Gastroesophageal sphincter (tissue), 3 donors: ENCODE measurements at regions not wholly inside any gene's neighbourhood (a gene's known extent, or its start where the extent isn't known, plus 50 kb on each side); places are given as distances from the start of the nearest gene placed in this dataset.
A peak's percentile ranks its signal among the peaks of the same experiment; 100 is the strongest.

Experiments used
- POLR2A ChIP-seq, 2 donors: fragments of 450-650 bp; IDR thresholded peaks; one replicate each; pipeline ENCODE4 v1.6.1; 2017; ENCODE audit warnings: antibody characterized with exemption in 2 of 2, mild to moderate bottlenecking in 2 of 2, moderate library complexity in 1 of 2
- POLR2AphosphoS5 ChIP-seq: sonication (generic); formaldehyde crosslinking; IDR thresholded peaks from one replicate; pipeline ENCODE4 v1.6.1; 2017; ENCODE audit warnings: antibody characterized with exemption
- TF ChIP-seq, protein P1 (sequence below), 4 experiments: fragments of 200-600 bp in 2 of 4; fragments of 450-650 bp in 2 of 4; sonication (generic) in 1 of 4; IDR thresholded peaks; one replicate each; pipeline ENCODE4 v1.5.1; 2017 to 2019; ENCODE audit warnings: antibody characterized with exemption in 4 of 4, mild to moderate bottlenecking in 2 of 4, moderate library complexity in 2 of 4

DNA sequence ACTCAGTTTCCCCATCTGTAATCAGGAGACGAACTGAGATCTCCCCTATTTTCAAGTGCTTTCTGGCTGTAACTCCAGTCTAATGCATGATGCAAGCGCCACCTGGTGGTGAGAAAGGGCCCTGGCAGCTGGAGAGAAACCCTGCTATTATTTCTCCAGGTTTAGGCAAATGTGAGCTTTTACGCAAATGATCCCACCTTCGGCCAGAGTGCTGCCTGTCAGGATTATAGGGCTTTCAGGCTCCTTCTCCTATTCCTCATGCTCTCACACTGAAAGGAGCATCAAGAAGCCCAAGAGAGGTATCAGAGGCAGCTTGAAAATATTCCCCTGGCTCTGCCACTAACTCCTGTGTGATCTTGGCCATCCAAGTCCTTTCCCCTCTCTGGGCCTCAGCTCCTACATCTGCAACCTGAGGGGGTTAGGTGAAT, 93.9 kb upstream of the RASGRF1 start:
- no peak for TF ChIP-seq POLR2A (IDR thresholded peaks at IDR 0.05)
- TF ChIP-seq, protein P1, sequence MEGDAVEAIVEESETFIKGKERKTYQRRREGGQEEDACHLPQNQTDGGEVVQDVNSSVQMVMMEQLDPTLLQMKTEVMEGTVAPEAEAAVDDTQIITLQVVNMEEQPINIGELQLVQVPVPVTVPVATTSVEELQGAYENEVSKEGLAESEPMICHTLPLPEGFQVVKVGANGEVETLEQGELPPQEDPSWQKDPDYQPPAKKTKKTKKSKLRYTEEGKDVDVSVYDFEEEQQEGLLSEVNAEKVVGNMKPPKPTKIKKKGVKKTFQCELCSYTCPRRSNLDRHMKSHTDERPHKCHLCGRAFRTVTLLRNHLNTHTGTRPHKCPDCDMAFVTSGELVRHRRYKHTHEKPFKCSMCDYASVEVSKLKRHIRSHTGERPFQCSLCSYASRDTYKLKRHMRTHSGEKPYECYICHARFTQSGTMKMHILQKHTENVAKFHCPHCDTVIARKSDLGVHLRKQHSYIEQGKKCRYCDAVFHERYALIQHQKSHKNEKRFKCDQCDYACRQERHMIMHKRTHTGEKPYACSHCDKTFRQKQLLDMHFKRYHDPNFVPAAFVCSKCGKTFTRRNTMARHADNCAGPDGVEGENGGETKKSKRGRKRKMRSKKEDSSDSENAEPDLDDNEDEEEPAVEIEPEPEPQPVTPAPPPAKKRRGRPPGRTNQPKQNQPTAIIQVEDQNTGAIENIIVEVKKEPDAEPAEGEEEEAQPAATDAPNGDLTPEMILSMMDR (IDR thresholded peaks at IDR 0.05): peak; percentile 87 to 97 (median 92)
- no peak for TF ChIP-seq POLR2AphosphoS5
